Erythroblast (primary cell): ENCODE measurements at regions not wholly inside any gene's neighbourhood (a gene's known extent, or its start where the extent isn't known, plus 50 kb on each side); places are given as distances from the start of the nearest gene placed in this dataset.

ENCODE experiments used
- GATA1 ChIP-seq: IDR thresholded peaks from 2 replicates; pipeline ENCODE4 v1.6.1; 2011; ENCODE audit warnings: low read depth, mild to moderate bottlenecking, control low read depth, low read length, moderate library complexity
- POLR2A ChIP-seq: IDR thresholded peaks from 2 replicates; pipeline ENCODE4 v1.6.1; 2011; ENCODE audit warnings: mild to moderate bottlenecking, low read length

- TF ChIP-seq POLR2A (no peak), GATA1 (no peak)
Observed at GRCh38 chr5:104739503-104739902, 1176.9 kb upstream of the NUDT12 start.
